NCI-H526 (cell line): ENCODE measurements at regions not wholly inside any gene's neighbourhood (a gene's known extent, or its start where the extent isn't known, plus 50 kb on each side); places are given as distances from the start of the nearest gene placed in this dataset.
"Not testable (repeated sequence)": the region's sequence is repeated elsewhere in the genome, so short reads cannot be mapped to it uniquely, and the experiment has no call there.

Experiments used
- DNase-seq, 2 experiments: peaks; one replicate each; lab custom pipeline; 2025; lab: John Stamatoyannopoulos, UW

DNA sequence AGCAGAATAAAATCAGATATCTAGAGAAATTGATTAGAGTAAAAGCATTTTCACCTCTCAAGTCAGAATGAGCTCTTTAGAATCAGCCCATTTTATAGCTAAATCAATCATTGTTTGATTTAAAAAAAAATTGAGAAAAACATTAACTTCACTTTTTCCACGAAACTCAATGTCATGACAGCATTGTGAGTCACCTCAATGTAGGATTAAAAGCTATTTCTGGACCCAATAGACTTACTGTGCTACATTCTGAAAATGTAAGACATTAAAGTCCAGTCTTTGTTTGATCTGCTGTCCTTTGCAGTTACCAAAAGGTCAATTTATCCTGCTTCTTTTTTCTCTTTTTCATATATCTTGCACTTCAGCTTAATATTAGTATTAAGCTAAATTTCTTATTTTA lies 519.4 kb upstream of the ZNF337 start:
- DNase-seq: no peak

DNA sequence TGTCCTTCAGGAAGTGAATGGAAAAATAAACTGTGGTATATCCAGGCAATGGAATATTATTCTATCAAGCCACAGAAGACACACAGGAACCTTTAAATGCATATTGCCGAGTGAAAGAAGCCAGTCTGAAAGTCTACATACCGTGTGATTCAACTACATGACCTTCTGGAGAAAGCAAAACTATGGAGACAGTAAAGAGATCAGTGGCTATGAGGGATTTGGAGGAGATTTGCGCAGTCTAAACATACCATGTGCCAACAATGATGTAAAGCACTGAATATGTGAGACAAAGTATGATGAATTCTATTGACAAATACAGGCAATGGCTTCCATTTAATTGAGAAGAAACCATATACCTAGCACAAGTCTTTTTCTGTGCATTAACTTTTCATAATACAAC lies 518.3 kb upstream of the ZNF337 start:
- no peak for DNase-seq

DNA sequence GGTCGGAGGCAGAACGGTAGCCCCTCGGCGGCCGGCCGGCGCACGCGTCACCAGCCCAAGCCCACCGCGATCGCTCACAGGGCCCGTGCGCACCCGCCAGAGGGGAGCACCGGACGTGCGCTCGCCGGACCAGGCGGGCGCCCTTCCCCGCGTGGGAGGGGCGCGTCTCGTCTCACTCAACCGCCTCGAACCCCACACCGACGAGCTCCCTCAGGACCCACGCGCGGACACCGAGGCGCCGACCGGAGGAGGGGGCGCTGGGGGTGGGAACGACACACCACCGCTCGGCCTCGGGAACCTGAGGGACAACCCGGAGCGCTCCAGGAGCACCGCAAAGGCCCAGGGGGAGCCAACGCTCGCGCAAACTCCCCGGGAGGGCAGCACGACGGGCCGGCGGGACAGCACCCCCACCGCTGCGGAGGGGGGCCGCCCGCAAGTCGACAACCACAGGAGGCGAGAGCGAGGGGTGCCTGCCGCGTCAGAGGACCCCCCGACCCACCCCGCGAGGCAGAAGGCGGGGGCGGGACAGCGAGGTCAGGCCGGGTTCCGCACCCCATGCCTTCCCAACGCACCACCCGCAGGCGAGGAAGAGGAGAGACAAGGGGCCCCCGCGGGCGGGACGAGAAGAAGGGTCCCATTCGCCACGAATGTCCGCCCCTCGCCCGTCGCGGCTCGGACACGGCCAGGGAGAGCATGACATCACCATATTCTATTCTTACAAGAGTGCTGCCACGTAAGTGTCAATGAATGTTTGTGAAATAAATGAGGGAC lies 512.7 kb upstream of the ZNF337 start:
- DNase-seq: peak in 1 of 2 experiments; percentile 64

DNA sequence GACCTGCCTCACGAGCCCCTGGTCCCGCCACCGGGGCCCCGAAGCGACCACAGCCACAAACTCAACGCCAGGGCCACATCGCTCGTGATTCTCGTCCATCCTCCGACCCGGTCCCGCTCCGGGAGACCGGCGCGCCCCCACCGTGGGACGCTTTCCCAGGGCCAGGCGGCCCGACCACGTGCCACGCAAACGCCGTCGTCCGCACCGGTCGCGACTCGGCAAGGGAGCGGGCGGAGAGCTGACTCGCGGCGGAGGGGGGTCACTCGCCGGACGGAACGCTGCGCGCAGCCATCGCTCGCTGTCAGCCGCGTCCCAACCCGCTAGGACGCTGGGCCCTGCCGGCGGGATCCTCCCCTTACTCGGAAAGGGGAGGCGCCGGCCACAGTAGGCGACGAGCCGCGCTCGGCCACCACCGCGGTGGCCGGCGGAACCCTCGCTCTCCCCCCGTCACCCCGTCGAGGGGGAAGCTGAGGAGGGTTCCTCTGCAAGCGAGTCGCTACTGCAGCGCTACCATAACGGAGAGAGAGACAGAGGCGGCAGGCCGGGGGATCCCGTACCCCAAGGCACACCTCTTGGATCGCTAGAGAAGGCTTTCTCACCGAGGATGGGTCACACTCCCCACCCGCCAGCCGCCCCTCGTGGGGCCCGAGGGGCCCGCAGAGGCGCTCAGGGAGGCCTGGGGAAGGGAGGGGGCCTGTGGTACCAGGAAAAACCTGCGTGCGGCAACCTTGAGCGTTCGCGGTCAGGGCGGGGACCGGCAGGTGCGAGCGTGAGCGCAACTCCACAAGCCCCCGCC lies 511.8 kb upstream of the ZNF337 start:
- DNase-seq: peak; percentile 28 to 77

DNA sequence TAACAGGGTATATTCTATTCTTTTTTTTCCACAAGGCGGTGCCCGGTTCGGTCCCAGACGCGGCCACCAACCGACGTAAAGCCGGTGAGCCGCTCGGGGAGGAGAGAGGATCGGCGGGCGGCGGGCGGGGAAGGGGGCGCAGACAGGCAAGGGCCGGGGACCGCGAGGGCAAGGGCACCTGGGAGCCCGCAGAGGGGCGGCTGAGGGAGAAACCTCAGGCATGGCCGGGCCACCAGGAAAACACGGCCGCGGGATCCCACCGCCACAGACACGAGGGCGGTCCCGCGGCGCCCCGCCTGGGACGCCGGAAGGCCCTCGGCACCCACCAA lies 511.3 kb upstream of the ZNF337 start:
- DNase-seq: peak in 1 of 2 experiments; percentile 38

DNA sequence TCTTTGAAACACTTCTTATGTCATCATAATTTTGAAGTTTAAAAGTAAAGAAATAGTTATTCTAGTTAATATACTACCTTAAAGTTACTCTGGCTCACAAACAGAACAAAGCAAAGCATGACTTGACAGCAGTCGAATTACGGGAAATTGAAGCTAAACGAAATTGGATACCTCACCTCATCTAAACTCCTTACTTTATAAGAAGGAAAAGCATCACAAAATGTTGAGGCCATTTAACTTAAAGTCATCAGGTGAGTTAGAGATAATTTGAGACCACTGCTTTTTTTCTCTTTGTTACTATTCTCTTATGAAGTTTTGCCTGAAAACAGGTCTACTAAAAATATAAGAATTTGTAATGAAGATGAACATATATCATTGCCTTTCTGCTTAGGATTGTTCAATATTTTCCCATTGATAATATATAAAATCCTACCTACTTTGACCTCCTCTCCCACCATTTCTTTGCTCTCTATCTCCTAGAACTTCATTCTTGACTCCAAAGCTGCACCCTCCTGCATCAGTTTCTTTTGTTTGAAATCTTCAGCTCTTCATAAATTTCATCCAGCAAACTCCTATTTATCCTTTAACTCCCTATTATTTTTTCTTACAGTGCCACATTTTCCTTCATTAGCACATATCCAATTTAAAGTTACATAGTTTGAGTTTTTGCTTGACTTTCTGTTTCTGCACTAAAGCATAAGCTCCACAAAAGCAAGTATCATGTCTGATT lies 510.7 kb upstream of the ZNF337 start:
- DNase-seq: no peak

DNA sequence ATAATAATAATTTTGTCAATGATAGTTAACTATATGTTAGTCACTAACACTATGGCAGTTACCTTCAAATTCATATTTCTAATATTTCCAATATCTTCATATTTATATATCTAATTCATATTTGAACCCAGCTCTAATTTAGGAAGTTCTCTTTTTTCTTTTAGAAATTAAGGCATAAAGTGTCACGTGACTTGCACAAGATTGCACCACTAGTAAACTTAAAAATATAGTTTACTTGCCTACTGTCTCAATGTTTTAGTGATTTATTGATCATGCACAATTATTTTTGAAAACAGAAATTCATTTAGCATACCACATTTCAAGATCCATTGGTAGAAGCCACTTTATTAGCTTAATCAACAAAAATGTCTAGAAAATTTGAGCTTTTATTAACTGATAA lies 508.7 kb upstream of the ZNF337 start:
- no peak for DNase-seq

DNA sequence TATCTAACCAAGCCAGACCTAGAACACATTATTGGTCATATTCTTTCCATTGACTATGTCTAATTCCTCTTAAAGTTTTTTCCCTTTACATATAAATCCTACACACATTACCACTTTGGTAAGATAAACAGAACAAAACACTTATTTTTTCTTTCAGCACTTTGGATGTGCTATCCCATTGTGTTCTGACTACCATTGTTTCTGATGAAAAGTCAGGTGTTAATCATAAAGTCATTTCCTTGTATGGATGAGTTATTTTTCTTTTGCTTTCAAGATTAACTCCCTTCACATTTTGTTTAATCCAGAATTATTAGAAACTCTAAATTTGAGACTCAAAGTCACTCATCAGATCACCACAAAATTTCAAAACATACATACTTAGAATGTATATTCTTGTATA lies 504.4 kb upstream of the ZNF337 start:
- DNase-seq: not testable (repeated sequence)

DNA sequence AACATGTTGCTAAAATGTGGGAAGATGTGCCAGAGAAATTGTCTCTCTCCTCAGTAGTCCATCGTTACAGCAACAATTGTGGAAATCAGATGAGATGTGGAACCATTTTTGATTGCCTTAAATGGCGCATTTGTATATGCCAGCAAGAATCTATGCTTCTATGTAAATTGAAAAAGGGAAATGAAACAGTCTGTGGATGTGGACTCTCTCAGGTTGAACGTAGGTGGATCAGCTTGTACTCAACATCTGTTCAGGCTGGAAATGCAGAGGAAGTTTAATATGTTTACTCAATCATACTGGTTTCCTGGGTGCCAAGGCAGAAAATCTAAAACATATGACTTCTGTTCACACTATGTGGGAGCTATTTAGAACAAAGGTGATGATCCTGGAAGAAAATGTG lies 490.7 kb upstream of the ZNF337 start:
- DNase-seq: not testable (repeated sequence)

DNA sequence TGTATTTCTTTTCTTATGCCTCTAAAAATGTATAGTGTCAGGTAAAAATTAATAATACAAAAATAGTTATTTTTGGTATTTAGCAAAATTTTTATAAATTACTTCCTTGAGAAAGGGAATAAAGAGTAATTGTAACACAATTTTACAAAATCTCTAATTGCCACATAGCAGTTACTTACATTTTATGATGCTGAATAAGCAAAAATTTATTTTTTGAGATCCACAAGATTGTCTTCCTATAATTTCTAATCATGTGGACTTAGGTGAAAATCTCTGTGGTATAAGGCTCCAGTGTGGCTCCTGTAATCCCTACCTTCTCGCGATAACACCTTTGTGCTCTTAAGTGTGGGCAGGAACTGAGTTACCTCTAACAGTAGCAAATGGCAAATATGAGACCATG lies 487.1 kb upstream of the ZNF337 start:
- DNase-seq: not testable (repeated sequence)

DNA sequence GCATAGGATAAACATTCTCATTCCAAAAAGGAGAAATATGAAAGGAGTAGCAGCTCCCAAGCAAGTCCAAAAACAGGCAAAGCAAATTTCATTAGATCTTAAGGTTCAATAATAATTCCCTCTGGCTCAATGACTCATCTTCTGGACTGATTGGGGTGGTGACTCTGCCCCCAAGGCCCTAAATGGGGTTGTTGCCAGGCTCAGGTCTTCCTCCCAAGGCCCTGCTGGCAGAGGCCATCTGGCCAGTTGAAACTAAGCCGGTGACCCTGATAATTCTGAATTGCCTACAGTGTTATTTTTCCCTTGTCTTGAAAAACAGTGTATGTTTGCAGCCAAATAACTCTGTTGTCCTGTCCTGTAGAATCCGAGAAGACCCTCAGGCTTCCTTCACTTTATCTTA lies 484.7 kb upstream of the ZNF337 start:
- not testable (repeated sequence) for DNase-seq

DNA sequence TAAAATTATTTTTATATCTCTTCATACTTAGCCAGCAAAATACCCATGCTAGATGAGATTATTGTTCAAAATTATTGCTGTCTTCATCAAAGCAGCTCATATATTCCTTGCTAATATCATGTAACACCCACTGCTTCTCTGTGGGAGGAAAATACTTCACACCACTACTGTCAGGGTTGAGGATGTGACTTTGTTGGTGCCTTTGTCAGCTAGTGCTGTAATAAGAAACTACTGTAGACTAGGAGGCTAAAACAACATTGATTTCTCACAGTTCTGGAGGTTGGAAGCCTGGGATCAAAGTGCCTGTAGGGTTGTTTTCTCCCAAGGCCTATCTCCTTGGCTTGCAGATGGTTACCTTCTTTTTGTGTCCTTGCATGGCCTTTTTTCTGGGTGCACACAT lies 475.2 kb upstream of the ZNF337 start:
- not testable (repeated sequence) for DNase-seq

DNA sequence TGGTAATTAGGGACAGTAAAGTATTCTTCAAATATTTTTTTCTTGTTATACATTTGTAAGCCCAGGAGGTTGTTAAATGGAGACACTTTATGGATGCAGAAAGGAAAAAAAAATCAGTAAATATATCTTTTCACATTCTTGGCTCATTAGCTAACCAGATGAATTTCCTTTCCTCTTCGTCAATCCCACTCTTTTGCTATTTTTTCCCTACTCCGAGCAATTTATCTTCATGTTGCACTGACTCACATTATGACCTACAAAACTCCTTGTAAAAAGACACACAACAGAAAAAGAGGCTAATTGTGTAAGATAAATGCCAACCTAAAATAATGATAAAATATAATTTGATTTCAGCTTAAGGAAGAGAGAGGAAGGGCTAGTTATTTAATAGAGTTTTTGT lies 472.9 kb upstream of the ZNF337 start:
- DNase-seq: no peak

DNA sequence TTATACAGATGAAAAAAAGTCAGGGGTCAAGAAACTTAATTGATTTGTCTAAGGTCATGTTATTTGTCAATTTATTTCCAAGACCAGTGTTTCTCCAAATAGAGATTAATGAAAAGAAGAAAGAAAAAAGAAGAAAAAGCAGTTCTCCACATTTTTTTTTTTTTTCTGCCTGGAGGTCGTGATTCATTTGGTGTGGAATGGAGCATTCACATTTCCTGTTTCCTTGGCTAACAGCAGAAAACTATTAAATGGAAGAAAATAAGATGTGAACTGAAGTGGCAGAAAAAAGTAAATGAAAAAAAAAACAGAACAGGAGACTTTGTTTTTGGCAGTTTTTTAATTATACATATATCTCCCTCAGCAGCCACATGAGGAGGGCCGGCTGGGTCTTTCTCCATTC lies 470.8 kb upstream of the ZNF337 start:
- no peak for DNase-seq

DNA sequence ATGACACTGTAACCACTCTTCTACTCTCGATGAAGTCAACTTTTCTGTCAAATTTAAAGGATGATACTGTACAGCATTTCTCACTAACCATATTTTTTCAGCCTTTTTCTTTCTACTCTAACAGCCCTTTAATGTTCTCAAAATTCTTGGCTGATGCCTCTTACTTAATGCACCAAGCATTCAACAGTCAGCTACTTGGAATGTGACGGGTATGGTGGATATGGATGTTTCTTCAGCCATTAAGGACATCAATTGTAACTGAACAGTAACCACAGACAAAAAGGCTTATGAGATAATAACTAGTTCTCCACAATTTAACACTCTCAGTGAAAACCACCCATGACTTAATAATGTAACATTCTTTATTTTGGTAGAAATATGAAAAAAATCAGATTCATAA lies 467.2 kb upstream of the ZNF337 start:
- no peak for DNase-seq

DNA sequence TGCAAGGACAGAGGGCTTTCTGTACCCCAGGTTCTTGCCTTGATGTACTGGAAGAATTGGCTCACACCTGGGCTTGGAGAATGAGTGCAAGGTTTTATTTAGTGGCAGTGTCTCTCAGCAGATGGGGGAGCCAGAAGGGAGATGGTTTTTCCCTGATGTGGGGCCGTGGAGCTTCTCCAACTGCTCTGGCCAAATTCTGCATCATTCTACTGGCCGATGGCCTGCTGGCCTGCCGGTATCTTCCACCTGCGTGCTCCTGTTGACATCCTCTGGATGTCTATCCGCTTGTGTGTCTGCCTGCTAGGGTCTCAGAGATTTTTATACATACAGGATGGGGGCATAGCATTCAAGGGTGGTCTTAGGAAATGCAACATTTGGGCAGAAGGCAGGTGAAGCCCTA lies 466.5 kb upstream of the ZNF337 start:
- DNase-seq: not testable (repeated sequence)

DNA sequence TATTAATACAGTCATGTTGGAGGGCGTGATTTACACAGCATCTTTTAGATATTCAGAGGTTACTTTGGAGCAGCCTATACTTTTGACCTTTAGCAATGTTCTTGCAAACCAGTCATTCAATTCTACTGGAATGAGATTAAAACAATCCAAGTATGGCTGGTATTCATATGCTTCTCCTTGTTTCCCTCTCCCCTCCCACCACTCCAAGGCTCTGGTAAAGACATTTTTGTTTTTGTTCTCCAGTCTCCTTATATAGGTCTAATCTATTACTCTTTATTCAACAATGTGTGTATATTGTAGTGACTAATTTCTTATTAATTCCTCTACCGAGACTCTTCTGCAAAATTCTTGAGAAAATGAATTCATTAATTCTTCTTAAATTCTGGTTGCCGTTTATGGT lies 465.1 kb upstream of the ZNF337 start:
- not testable (repeated sequence) for DNase-seq

DNA sequence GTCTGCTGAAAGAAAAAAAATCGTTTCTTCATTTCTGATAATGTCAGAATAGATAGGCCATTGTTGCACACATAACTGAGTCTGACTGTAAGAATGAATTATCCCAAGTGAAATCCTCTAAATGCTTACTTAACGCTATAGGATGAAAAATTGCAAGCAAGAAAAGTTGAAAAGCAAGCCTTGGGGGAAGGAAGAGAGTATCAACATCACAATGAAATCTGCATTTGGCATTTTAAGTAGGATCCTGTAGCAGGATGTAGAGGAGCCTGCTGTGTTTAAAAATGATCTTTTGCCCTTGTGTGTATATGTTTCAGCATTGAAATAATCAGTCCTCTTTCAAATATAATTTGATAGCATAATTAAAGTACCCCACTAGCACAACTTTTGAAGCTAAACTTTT lies 464.3 kb upstream of the ZNF337 start:
- DNase-seq: not testable (repeated sequence)

DNA sequence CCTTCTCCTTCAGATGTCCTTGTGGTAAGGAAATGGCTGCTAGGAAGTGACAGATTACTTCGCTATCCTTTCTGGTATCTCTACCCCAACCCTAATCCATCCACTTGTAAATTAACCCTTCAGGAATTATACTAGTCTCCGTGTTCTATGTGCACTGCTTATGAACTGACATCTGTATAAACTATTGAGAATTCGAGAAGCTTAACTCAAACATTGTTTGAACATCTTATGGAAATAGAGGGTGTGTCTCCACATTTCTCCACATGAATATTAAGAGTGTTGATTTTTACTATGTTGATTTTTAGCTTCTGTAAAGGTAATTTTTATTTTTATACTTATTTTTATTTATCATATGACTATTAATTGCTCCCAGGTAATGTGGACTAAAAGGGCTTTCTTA lies 457.6 kb upstream of the ZNF337 start:
- no peak for DNase-seq

DNA sequence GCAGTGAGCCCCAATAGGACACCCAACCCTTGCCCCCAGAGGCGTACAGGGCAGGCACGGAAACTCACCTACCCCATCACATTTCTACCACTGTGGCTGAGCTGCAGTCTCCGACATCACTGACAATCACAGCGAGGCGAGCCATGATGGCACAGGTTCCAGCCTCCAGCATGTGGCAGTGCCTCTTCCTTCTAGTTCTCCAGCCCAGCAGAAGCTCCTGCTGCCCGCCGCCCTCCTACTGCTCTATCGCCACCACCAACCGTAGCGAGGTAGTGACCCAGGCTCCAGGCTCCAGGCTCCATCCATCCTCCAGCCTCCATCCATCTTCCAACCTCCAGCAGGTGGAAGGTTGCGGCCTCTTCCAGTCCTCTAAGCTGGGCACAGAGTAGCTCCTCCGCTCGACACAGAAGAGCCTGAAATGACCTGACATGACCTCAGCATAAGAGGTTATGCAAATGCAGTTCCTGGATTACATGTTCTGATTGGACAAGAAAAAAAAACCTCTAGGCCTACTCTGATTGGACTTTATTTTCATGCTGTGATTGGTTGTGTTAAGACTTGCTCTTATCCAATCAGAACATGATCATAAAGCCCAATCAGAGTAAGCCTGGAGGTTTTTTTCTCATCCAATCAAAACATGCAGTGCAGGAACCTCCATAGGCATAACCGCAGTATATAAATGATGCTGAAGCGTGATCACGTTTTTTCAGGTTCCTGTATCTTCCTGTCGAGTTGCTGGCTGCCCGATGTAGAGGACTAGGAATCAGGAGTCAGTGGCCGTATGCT lies 438.9 kb upstream of the ZNF337 start:
- DNase-seq: no peak

DNA sequence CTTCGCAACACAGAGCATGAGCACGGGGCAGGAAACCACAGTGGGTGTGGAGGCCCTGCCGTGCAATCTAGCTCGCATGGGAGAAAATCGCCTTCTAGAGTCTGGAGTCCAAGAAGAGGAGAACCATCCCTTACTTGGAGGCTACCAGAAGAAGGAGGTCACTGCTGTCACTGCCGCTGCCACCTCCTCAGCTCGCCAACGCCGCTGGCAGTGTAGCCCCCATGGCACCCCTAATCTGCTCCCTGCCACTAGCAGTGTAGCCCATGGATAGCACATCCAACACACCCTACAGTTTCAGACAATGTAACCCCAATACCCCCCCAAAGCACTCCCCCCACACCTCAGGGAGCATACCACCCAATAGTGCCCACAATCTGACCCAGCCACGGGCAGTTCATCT lies 438.0 kb upstream of the ZNF337 start:
- DNase-seq: no peak

DNA sequence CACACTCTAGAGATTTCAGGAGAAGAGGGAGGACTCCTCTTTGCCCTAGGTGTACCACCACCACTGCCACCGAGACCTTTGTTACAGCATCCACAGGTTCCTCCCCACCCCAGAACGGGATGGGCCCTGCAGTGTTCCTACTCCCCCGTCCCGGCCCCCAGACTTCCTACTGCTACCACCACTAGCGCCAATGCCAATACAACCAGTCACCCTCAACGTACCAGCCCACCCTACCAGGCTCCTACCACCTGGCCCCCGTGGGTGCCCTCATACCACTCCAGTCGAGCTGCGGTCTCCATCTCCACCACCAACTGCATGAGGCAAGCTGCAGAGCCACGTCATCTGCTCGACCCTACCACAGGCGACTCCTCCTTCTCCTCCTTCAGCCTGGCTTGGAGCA lies 437.1 kb upstream of the ZNF337 start:
- DNase-seq: not testable (repeated sequence)
